ENCODE measurements at regions not wholly inside any gene's neighbourhood (a gene's known extent, or its start where the extent isn't known, plus 50 kb on each side); places are given as distances from the start of the nearest gene placed in this dataset.

DNA sequence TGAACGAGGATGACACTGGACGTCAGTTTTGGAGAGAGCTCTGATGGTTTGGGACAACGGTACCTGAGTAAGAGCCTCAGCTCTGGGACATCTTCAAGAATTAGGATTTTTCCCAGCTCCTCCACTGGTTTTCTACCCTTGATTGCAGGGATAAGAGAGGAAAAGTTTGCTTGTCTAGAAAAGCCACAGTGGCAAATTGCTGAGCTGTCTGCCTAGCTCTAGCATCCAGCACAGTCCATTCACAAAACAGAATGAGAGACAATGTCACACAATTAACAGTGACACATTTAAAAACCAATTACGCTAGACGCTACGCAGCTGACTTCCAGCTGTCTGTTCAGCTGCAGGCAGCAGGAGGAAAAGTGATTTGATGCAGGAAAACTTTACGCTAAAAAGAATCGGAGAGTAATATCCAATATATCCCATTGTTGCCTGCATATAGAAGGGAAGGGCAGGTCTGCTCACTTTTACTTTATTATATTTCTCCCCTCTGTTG is 168.1 kb upstream of the PRICKLE1 start:
- FAIRE-seq (no peak), ATAC-seq (no peak), DNase-seq (no peak)
- peak overlapping the region in 1 of 4 donors; percentile 54 for H3K27ac ChIP-seq
- TF ChIP-seq CTCF (IDR thresholded peaks at IDR 0.05) = no peak
- 61 to 81% methylated on average over 8 of the region's 8 CpGs for WGBS, 2 donors
- no peaks in the 10 kb centered on the region for H3K27me3 ChIP-seq
- H3K36me3 ChIP-seq = no peaks in the 10 kb centered on the region
- H3K4me3 ChIP-seq = no peak overlapping the region
- peaks cover 0 to 9% (median 6%) of the 10 kb centered on the region in 3 donors for H3K4me1 ChIP-seq
- H3K9me3 ChIP-seq = no peaks in the 10 kb centered on the region
- intact Hi-C loops (cut with DNase I) = no loop called here

DNA sequence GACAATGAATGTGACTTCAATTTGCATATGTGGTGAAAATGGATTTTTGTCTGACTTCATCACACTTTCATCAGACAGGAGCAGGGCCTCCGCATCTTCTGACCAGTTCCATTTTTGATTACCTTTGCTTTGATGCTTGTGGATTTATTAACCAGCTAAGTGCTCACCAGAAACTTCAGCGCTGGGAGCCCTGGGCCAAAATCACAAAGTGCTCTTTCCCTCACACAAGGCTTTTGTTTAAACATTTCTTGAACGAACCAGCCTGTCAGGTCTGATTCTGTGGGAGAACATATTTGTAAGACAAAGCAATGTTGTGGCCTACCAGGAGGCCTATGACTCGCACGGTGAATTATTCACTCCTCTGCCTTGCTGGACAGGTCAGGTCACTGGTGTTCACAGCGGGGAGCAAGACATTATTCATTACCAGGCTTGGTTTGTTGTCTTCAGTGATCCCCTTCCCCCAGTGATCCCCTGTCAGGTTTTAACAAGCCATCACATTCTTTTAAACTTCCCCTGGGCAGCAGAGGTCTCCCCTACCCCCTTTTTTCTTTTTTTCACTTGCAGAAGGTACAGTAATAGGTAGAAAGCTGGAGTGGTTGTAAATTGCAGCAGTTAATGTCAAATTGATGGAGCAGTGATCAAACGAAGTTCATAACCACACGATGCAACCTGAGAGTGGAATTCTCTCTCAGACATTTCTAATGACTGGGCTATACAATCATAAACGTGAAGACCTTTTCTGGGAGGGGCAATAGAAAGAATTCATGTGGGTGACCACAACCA is 167.5 kb upstream of the PRICKLE1 start:
- H3K36me3 ChIP-seq = no peaks in the 10 kb centered on the region
- H3K9me3 ChIP-seq = no peaks in the 10 kb centered on the region
- intact Hi-C loops (cut with DNase I) = no loop called here
- 34 to 44% methylated on average over 9 of the region's 9 CpGs for WGBS, 2 donors
- no peaks in the 10 kb centered on the region for H3K27me3 ChIP-seq
- no peak for TF ChIP-seq CTCF (IDR thresholded peaks at IDR 0.05)
- DNase-seq (peak in 4 of 6 donors; percentile 38 to 64 (median 43)), ATAC-seq (peak; percentile 81 to 94 (median 88)), FAIRE-seq (no peak)
- H3K4me1 ChIP-seq = peaks cover 0 to 9% (median 6%) of the 10 kb centered on the region in 3 donors
- no peak overlapping the region for H3K4me3 ChIP-seq
- H3K27ac ChIP-seq = peak overlapping the region in 3 of 4 donors; percentile 39 to 66 (median 54)

- Histone ChIP-seq H3K9me3 (no peaks in the 10 kb centered on the region), H3K4me1 (no peaks in the 10 kb centered on the region), H3K36me3 (no peaks in the 10 kb centered on the region), H3K27me3 (no peaks in the 10 kb centered on the region), H3K27ac (no peak overlapping the region), H3K4me3 (no peak overlapping the region)
- DNase-seq = no peak
- intact Hi-C loops (cut with DNase I) = no loop called here
- no peak for ATAC-seq
- WGBS, 2 donors = 83 to 88% methylated on average over 1 of the region's 1 CpG
- TF ChIP-seq CTCF (IDR thresholded peaks at IDR 0.05) = no peak
- no peak for FAIRE-seq
Observed at GRCh38 chr12:42750356-42750755, 160.8 kb upstream of the PRICKLE1 start.

DNA sequence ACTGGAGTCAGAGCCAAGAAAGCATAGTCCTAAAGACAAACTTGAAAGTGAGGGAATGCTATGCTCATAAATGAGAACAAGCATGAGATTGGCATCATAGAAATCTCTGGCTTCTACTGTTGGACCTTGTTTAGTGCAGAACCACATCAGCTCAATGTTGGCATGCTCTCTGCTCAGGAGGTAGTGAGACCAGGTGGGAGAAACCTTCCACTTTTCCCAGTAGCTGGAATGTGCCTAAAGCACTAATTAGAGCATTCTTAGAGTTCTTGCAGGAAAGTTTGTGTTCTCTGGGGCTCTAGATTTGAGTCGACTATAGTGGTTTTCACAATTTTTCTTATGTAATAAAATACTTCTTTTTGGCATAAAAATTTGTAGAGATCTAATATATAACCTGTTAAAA is 159.7 kb upstream of the PRICKLE1 start:
- ATAC-seq (no peak), FAIRE-seq (no peak), DNase-seq (no peak)
- no peaks in the 10 kb centered on the region for H3K9me3 ChIP-seq
- no peaks in the 10 kb centered on the region for H3K27me3 ChIP-seq
- H3K4me1 ChIP-seq = no peaks in the 10 kb centered on the region
- 53 to 57% methylated on average over 1 of the region's 1 CpG for WGBS, 2 donors
- no peak overlapping the region for H3K27ac ChIP-seq
- TF ChIP-seq CTCF (IDR thresholded peaks at IDR 0.05) = no peak
- no peak overlapping the region for H3K4me3 ChIP-seq
- H3K36me3 ChIP-seq = no peaks in the 10 kb centered on the region
- intact Hi-C loops (cut with DNase I) = no loop called here
